H1 (cell line): ENCODE measurements at regions not wholly inside any gene's neighbourhood (a gene's known extent, or its start where the extent isn't known, plus 50 kb on each side); places are given as distances from the start of the nearest gene placed in this dataset.

Experiments
- TAF7 ChIP-seq: optimal IDR thresholded peaks from 2 replicates; pipeline ENCODE3; 2011; ENCODE audit warnings: low read depth, mild to moderate bottlenecking, inconsistent platforms, low read length, moderate library complexity, borderline replicate concordance
- ZNF274 ChIP-seq: IDR thresholded peaks from 2 replicates; pipeline ENCODE4 v1.7.0; 2012; ENCODE audit warnings: low read length, borderline replicate concordance; ENCODE audit errors: extremely low read depth

GRCh38 chr4:121477480-121477879, 96.7 kb upstream of the QRFPR start (continued):
- TF ChIP-seq TAF7 (no peak), ZNF274 (no peak)
